HepG2 (cell line): ENCODE measurements at regions not wholly inside any gene's neighbourhood (a gene's known extent, or its start where the extent isn't known, plus 50 kb on each side); places are given as distances from the start of the nearest gene placed in this dataset.

Source experiments
- CTCF ChIP-seq: sonication (generic); formaldehyde crosslinking; IDR thresholded peaks from 2 replicates; pipeline ENCODE4 v1.5.0; 2020; ENCODE audit warnings: mild to moderate bottlenecking, missing genetic modification reagents, moderate library complexity
- ELF4 ChIP-seq: sonication (generic); formaldehyde crosslinking; IDR thresholded peaks from 2 replicates; pipeline ENCODE4 v1.5.0; 2020; ENCODE audit warnings: missing genetic modification reagents, mild to moderate bottlenecking, moderate library complexity, borderline replicate concordance
- TRIM24 ChIP-seq: sonication (generic); formaldehyde crosslinking; IDR thresholded peaks from 2 replicates; pipeline ENCODE4 v1.8.0; 2022; ENCODE audit warnings: mild to moderate bottlenecking, missing genetic modification reagents
- ZNF207 ChIP-seq: fragments of 450-650 bp; IDR thresholded peaks from 2 replicates; pipeline ENCODE4 v1.6.1; 2016; ENCODE audit warnings: antibody characterized with exemption, borderline replicate concordance

- TF ChIP-seq CTCF (CRISPR knock-in tag) (no peak), ZNF207 (no peak), ELF4 (CRISPR knock-in tag) (no peak), TRIM24 (CRISPR knock-in tag) (no peak)
These were observed 1399.9 kb downstream of the PLA2G4A start for GRCh38 chr1:188228623-188229022.
